ENCODE measurements at regions not wholly inside any gene's neighbourhood (a gene's known extent, or its start where the extent isn't known, plus 50 kb on each side); places are given as distances from the start of the nearest gene placed in this dataset.

DNA sequence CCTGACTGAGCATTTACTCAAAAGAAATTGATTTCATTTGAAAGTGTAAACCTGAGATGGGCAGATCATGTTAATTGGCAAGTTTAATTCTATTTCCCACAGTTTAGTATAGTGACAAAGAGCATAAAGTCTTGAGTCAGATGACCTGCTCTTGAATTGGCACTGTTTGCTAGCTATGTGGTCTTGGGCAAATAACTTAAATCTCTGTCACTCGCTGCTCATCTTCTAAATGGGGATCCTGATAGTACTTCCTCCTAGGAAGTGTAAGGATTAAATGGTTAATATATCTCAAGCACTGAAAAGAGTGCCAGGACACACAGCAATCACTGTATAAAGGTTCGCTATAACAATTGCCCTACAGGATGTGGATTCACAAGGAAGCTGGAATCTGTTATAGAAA is 242.8 kb upstream of the JADE1 start:
- TF ChIP-seq EZH2 (IDR thresholded peaks at IDR 0.05; ENCODE audit: borderline replicate concordance, insufficient read depth, low read depth, low read length, poor library complexity, severe bottlenecking), result no peak
- TF ChIP-seq, protein P1, sequence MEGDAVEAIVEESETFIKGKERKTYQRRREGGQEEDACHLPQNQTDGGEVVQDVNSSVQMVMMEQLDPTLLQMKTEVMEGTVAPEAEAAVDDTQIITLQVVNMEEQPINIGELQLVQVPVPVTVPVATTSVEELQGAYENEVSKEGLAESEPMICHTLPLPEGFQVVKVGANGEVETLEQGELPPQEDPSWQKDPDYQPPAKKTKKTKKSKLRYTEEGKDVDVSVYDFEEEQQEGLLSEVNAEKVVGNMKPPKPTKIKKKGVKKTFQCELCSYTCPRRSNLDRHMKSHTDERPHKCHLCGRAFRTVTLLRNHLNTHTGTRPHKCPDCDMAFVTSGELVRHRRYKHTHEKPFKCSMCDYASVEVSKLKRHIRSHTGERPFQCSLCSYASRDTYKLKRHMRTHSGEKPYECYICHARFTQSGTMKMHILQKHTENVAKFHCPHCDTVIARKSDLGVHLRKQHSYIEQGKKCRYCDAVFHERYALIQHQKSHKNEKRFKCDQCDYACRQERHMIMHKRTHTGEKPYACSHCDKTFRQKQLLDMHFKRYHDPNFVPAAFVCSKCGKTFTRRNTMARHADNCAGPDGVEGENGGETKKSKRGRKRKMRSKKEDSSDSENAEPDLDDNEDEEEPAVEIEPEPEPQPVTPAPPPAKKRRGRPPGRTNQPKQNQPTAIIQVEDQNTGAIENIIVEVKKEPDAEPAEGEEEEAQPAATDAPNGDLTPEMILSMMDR (IDR thresholded peaks at IDR 0.05), result no peak
